ENCODE measurements at regions not wholly inside any gene's neighbourhood (a gene's known extent, or its start where the extent isn't known, plus 50 kb on each side); places are given as distances from the start of the nearest gene placed in this dataset.

- Mint-ChIP-seq H3K27me3 (ENCODE audit: low read depth in 3 of 3) (peaks cover 0 to 1% (median 0%) of the 10 kb centered on the region in 3 donors), H3K4me3 (no peak overlapping the region), H3K36me3 (no peaks in the 10 kb centered on the region), H3K27ac (no peak overlapping the region), H3K9me3 (no peaks in the 10 kb centered on the region), H3K4me1 (no peaks in the 10 kb centered on the region)
- no peak for DNase-seq
Measured at GRCh38 chrX:16304751-16305150, 137.5 kb downstream of the MAGEB17 start.

GRCh38 chrX:16305187-16305586 lies 137.9 kb downstream of the MAGEB17 start:
- H3K27me3 Mint-ChIP-seq (ENCODE audit: low read depth in 3 of 3), result peaks cover 0 to 1% (median 0%) of the 10 kb centered on the region in 3 donors
- no peaks in the 10 kb centered on the region for H3K36me3 Mint-ChIP-seq
- no peaks in the 10 kb centered on the region for H3K9me3 Mint-ChIP-seq
- no peak overlapping the region for H3K4me3 Mint-ChIP-seq
- H3K4me1 Mint-ChIP-seq, result no peaks in the 10 kb centered on the region
- no peak overlapping the region for H3K27ac Mint-ChIP-seq
- no peak for DNase-seq

GRCh38 chrX:16307950-16308349 lies 140.7 kb downstream of the MAGEB17 start:
- H3K4me1 Mint-ChIP-seq, result no peaks in the 10 kb centered on the region
- DNase-seq, result no peak
- peaks cover 0 to 1% (median 0%) of the 10 kb centered on the region in 3 donors for H3K27me3 Mint-ChIP-seq (ENCODE audit: low read depth in 3 of 3)
- H3K36me3 Mint-ChIP-seq, result no peaks in the 10 kb centered on the region
- H3K27ac Mint-ChIP-seq, result no peak overlapping the region
- H3K9me3 Mint-ChIP-seq, result no peaks in the 10 kb centered on the region
- H3K4me3 Mint-ChIP-seq, result no peak overlapping the region

- Mint-ChIP-seq H3K4me3 (no peak overlapping the region), H3K27ac (no peak overlapping the region), H3K4me1 (no peaks in the 10 kb centered on the region), H3K36me3 (no peaks in the 10 kb centered on the region), H3K27me3 (ENCODE audit: low read depth in 3 of 3) (peaks cover 0 to 1% (median 0%) of the 10 kb centered on the region in 3 donors), H3K9me3 (no peaks in the 10 kb centered on the region)
- DNase-seq, result no peak
Measured at GRCh38 chrX:16308773-16309172, 141.5 kb downstream of the MAGEB17 start.

GRCh38 chrX:16310326-16310725 lies 143.0 kb downstream of the MAGEB17 start:
- H3K27ac Mint-ChIP-seq, result no peak overlapping the region
- H3K36me3 Mint-ChIP-seq, result no peaks in the 10 kb centered on the region
- no peaks in the 10 kb centered on the region for H3K4me1 Mint-ChIP-seq
- DNase-seq, result no peak
- peaks cover 0 to 1% (median 1%) of the 10 kb centered on the region in 3 donors for H3K27me3 Mint-ChIP-seq (ENCODE audit: low read depth in 3 of 3)
- no peak overlapping the region for H3K4me3 Mint-ChIP-seq
- H3K9me3 Mint-ChIP-seq, result no peaks in the 10 kb centered on the region

- no peaks in the 10 kb centered on the region for H3K4me1 Mint-ChIP-seq
Measured at GRCh38 chrX:16311671-16312070, 144.4 kb downstream of the MAGEB17 start.

GRCh38 chrX:16312761-16313623 lies 145.7 kb downstream of the MAGEB17 start:
- peaks cover 0 to 9% (median 1%) of the 10 kb centered on the region in 3 donors for H3K27me3 Mint-ChIP-seq (ENCODE audit: low read depth in 3 of 3)

More at GRCh38 chrX:16311671-16312070, 144.4 kb downstream of the MAGEB17 start:
- DNase-seq, result no peak
- Mint-ChIP-seq H3K27me3 (ENCODE audit: low read depth in 3 of 3) (peaks cover 0 to 5% (median 0%) of the 10 kb centered on the region in 3 donors), H3K9me3 (no peaks in the 10 kb centered on the region), H3K4me3 (no peak overlapping the region), H3K36me3 (no peaks in the 10 kb centered on the region), H3K27ac (no peak overlapping the region)

GRCh38 chrX:16316331-16316730 lies 149.1 kb downstream of the MAGEB17 start:
- no peak overlapping the region for H3K4me3 Mint-ChIP-seq
- DNase-seq, result no peak
- no peaks in the 10 kb centered on the region for H3K4me1 Mint-ChIP-seq
- no peaks in the 10 kb centered on the region for H3K36me3 Mint-ChIP-seq
- H3K27ac Mint-ChIP-seq, result no peak overlapping the region
- H3K27me3 Mint-ChIP-seq (ENCODE audit: low read depth in 3 of 3), result peaks cover 0 to 9% (median 1%) of the 10 kb centered on the region in 3 donors
- no peaks in the 10 kb centered on the region for H3K9me3 Mint-ChIP-seq

More at GRCh38 chrX:16312761-16313623, 145.7 kb downstream of the MAGEB17 start:
- H3K9me3 Mint-ChIP-seq, result no peaks in the 10 kb centered on the region
- no peaks in the 10 kb centered on the region for H3K4me1 Mint-ChIP-seq
- H3K4me3 Mint-ChIP-seq, result no peak overlapping the region
- DNase-seq, result no peak
- H3K27ac Mint-ChIP-seq, result no peak overlapping the region
- no peaks in the 10 kb centered on the region for H3K36me3 Mint-ChIP-seq

GRCh38 chrX:16319929-16320328 lies 152.6 kb downstream of the MAGEB17 start:
- no peak overlapping the region for H3K27ac Mint-ChIP-seq
- no peak for DNase-seq
- H3K27me3 Mint-ChIP-seq (ENCODE audit: low read depth in 3 of 3), result peaks cover 0 to 9% (median 6%) of the 10 kb centered on the region in 3 donors
- H3K4me1 Mint-ChIP-seq, result no peaks in the 10 kb centered on the region
- H3K4me3 Mint-ChIP-seq, result no peak overlapping the region
- no peaks in the 10 kb centered on the region for H3K36me3 Mint-ChIP-seq
- H3K9me3 Mint-ChIP-seq, result peaks cover 0 to 2% (median 0%) of the 10 kb centered on the region in 6 donors

GRCh38 chrX:16320765-16321355 lies 153.6 kb downstream of the MAGEB17 start:
- no peaks in the 10 kb centered on the region for H3K36me3 Mint-ChIP-seq
- no peak overlapping the region for H3K4me3 Mint-ChIP-seq
- no peak for DNase-seq
- H3K4me1 Mint-ChIP-seq, result no peaks in the 10 kb centered on the region
- H3K9me3 Mint-ChIP-seq, result peaks cover 0 to 2% (median 0%) of the 10 kb centered on the region in 6 donors
- H3K27me3 Mint-ChIP-seq (ENCODE audit: low read depth in 3 of 3), result peaks cover 0 to 6% (median 5%) of the 10 kb centered on the region in 3 donors
- H3K27ac Mint-ChIP-seq, result no peak overlapping the region

GRCh38 chrX:16333453-16333852 lies 166.2 kb downstream of the MAGEB17 start:
- no peaks in the 10 kb centered on the region for H3K4me1 Mint-ChIP-seq
- H3K9me3 Mint-ChIP-seq, result peaks cover 0 to 1% (median 0%) of the 10 kb centered on the region in 6 donors
- H3K36me3 Mint-ChIP-seq, result no peaks in the 10 kb centered on the region
- DNase-seq, result no peak
- no peak overlapping the region for H3K4me3 Mint-ChIP-seq
- no peak overlapping the region for H3K27ac Mint-ChIP-seq
- H3K27me3 Mint-ChIP-seq (ENCODE audit: low read depth in 3 of 3), result peaks cover 0 to 12% (median 3%) of the 10 kb centered on the region in 3 donors

GRCh38 chrX:16335181-16335580 lies 167.9 kb downstream of the MAGEB17 start:
- H3K27ac Mint-ChIP-seq, result no peak overlapping the region
- H3K27me3 Mint-ChIP-seq (ENCODE audit: low read depth in 3 of 3), result peaks cover 0 to 8% (median 2%) of the 10 kb centered on the region in 3 donors
- peaks cover 0 to 1% (median 0%) of the 10 kb centered on the region in 6 donors for H3K9me3 Mint-ChIP-seq
- DNase-seq, result no peak
- H3K36me3 Mint-ChIP-seq, result no peaks in the 10 kb centered on the region
- H3K4me1 Mint-ChIP-seq, result no peaks in the 10 kb centered on the region
- no peak overlapping the region for H3K4me3 Mint-ChIP-seq

- Mint-ChIP-seq H3K36me3 (no peaks in the 10 kb centered on the region), H3K27ac (no peak overlapping the region), H3K4me1 (no peaks in the 10 kb centered on the region), H3K27me3 (ENCODE audit: low read depth in 3 of 3) (peaks cover 0 to 15% (median 4%) of the 10 kb centered on the region in 3 donors), H3K4me3 (no peak overlapping the region), H3K9me3 (peaks cover 0 to 2% (median 0%) of the 10 kb centered on the region in 6 donors)
- DNase-seq, result no peak
Measured at GRCh38 chrX:16347968-16348670, 180.8 kb downstream of the MAGEB17 start.

GRCh38 chrX:16357902-16358301 lies 190.6 kb downstream of the MAGEB17 start:
- Mint-ChIP-seq H3K27me3 (ENCODE audit: low read depth in 3 of 3) (no peaks in the 10 kb centered on the region), H3K9me3 (peaks cover 0 to 2% (median 0%) of the 10 kb centered on the region in 6 donors), H3K36me3 (no peaks in the 10 kb centered on the region), H3K4me3 (no peak overlapping the region), H3K4me1 (no peaks in the 10 kb centered on the region), H3K27ac (no peak overlapping the region)
- no peak for DNase-seq

Data from immature natural killer cell (primary cell).